ENCODE measurements at regions not wholly inside any gene's neighbourhood (a gene's known extent, or its start where the extent isn't known, plus 50 kb on each side); places are given as distances from the start of the nearest gene placed in this dataset.

GRCh38 chr4:141306331-141306730 lies 85.6 kb downstream of the ZNF330 start:
- H3K79me2 ChIP-seq (ENCODE audit: insufficient read depth, low read length) = no peaks in the 10 kb centered on the region
- 3% methylated on average over 7 of the region's 7 CpGs for WGBS (ENCODE audit: low lambda C conversion rate)
- H3K9ac ChIP-seq (ENCODE audit: insufficient read depth, low read depth, low read length) = no peak overlapping the region
- DNase-seq (ENCODE audit: low spot score) (no peak), FAIRE-seq (no peak), ATAC-seq (no peak)
- CTCF ChIA-PET (ENCODE audit: low intra/inter-chr PET ratio, low total read pairs) = no interaction called here
- no peak overlapping the region for H2AFZ ChIP-seq (ENCODE audit: low read length)
- in situ Hi-C loops (cut with HindIII; ENCODE audit: extremely low pct_ligation_motif_present, low pct_unique_long_range_greater_than_20kb) = no loop called here
- H3K4me1 ChIP-seq (ENCODE audit: insufficient read depth, low read length) = no peaks in the 10 kb centered on the region
- intact Hi-C loops (cut with micrococcal nuclease; ENCODE audit: unreplicated experiment) = loop anchor here (2.0 kb wide), 1 partner anchor 404 kb away; no protein-coding TSS in a partner anchor
- H3K27ac ChIP-seq (ENCODE audit: extremely low read length, insufficient read depth, low read length) = no peak overlapping the region
- BruUV-seq (replicated peaks) = no TSS peak
- H3K4me3 ChIP-seq (replicated peaks in 1 of 3; ENCODE audit: insufficient read depth in 1 of 3, low read depth in 2 of 3, low read length in 3 of 3) = no peak overlapping the region
- H3K27me3 ChIP-seq (ENCODE audit: control insufficient read depth in 1 of 2, insufficient read depth in 2 of 2, low read length in 2 of 2) = no peaks in the 10 kb centered on the region
- H3K4me2 ChIP-seq (ENCODE audit: low read depth, low read length) = no peak overlapping the region
- no peaks in the 10 kb centered on the region for H3K9me3 ChIP-seq (ENCODE audit: low read length)
- H3K36me3 ChIP-seq (replicated peaks in 1 of 2; ENCODE audit: control insufficient read depth in 1 of 2, insufficient read depth in 2 of 2, low read length in 2 of 2) = no peaks in the 10 kb centered on the region
- POLR2A ChIA-PET = no interaction called here
- no peak for TF ChIP-seq ISL2 (CRISPR knock-in tag; IDR thresholded peaks at IDR 0.05)
- TF ChIP-seq ZNF468 (CRISPR knock-in tag; IDR thresholded peaks at IDR 0.05) = no peak
- no peak for TF ChIP-seq MIXL1 (CRISPR knock-in tag; IDR thresholded peaks at IDR 0.05)
- TF ChIP-seq SIN3B (IDR thresholded peaks at IDR 0.05; ENCODE audit: low read length) = no peak
- TF ChIP-seq ZNF777 (CRISPR knock-in tag; IDR thresholded peaks at IDR 0.05) = no peak
- no peak for TF ChIP-seq ZNF687 (CRISPR knock-in tag; IDR thresholded peaks at IDR 0.05)
- no peak for TF ChIP-seq CCAR2 (optimal IDR thresholded peaks at IDR 0.05; ENCODE audit: low read depth, low read length)
- TF ChIP-seq, protein P1, sequence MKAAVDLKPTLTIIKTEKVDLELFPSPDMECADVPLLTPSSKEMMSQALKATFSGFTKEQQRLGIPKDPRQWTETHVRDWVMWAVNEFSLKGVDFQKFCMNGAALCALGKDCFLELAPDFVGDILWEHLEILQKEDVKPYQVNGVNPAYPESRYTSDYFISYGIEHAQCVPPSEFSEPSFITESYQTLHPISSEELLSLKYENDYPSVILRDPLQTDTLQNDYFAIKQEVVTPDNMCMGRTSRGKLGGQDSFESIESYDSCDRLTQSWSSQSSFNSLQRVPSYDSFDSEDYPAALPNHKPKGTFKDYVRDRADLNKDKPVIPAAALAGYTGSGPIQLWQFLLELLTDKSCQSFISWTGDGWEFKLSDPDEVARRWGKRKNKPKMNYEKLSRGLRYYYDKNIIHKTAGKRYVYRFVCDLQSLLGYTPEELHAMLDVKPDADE (CRISPR knock-in tag; IDR thresholded peaks at IDR 0.05) = no peak
- no peak for TF ChIP-seq JDP2 (CRISPR knock-in tag; IDR thresholded peaks at IDR 0.05; ENCODE audit: borderline replicate concordance)
- TF ChIP-seq GABPA (IDR thresholded peaks at IDR 0.05; ENCODE audit: low read depth, low read length) = no peak
- no peak for TF ChIP-seq GABPA (CRISPR knock-in tag; IDR thresholded peaks at IDR 0.05; ENCODE audit: low read depth)
- no peak for TF ChIP-seq ZNF232 (CRISPR knock-in tag; IDR thresholded peaks at IDR 0.05; ENCODE audit: borderline replicate concordance)
- TF ChIP-seq, protein P2, sequence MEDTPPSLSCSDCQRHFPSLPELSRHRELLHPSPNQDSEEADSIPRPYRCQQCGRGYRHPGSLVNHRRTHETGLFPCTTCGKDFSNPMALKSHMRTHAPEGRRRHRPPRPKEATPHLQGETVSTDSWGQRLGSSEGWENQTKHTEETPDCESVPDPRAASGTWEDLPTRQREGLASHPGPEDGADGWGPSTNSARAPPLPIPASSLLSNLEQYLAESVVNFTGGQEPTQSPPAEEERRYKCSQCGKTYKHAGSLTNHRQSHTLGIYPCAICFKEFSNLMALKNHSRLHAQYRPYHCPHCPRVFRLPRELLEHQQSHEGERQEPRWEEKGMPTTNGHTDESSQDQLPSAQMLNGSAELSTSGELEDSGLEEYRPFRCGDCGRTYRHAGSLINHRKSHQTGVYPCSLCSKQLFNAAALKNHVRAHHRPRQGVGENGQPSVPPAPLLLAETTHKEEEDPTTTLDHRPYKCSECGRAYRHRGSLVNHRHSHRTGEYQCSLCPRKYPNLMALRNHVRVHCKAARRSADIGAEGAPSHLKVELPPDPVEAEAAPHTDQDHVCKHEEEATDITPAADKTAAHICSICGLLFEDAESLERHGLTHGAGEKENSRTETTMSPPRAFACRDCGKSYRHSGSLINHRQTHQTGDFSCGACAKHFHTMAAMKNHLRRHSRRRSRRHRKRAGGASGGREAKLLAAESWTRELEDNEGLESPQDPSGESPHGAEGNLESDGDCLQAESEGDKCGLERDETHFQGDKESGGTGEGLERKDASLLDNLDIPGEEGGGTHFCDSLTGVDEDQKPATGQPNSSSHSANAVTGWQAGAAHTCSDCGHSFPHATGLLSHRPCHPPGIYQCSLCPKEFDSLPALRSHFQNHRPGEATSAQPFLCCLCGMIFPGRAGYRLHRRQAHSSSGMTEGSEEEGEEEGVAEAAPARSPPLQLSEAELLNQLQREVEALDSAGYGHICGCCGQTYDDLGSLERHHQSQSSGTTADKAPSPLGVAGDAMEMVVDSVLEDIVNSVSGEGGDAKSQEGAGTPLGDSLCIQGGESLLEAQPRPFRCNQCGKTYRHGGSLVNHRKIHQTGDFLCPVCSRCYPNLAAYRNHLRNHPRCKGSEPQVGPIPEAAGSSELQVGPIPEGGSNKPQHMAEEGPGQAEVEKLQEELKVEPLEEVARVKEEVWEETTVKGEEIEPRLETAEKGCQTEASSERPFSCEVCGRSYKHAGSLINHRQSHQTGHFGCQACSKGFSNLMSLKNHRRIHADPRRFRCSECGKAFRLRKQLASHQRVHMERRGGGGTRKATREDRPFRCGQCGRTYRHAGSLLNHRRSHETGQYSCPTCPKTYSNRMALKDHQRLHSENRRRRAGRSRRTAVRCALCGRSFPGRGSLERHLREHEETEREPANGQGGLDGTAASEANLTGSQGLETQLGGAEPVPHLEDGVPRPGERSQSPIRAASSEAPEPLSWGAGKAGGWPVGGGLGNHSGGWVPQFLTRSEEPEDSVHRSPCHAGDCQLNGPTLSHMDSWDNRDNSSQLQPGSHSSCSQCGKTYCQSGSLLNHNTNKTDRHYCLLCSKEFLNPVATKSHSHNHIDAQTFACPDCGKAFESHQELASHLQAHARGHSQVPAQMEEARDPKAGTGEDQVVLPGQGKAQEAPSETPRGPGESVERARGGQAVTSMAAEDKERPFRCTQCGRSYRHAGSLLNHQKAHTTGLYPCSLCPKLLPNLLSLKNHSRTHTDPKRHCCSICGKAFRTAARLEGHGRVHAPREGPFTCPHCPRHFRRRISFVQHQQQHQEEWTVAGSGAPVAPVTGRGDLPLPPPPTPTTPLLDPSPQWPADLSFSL (CRISPR knock-in tag; IDR thresholded peaks at IDR 0.05) = no peak
- H4K20me1 ChIP-seq (ENCODE audit: insufficient read depth, low read length) = no peaks in the 10 kb centered on the region
